ENCODE measurements at regions not wholly inside any gene's neighbourhood (a gene's known extent, or its start where the extent isn't known, plus 50 kb on each side); places are given as distances from the start of the nearest gene placed in this dataset.
A peak's percentile ranks its signal among the peaks of the same experiment; 100 is the strongest.

GRCh38 chr17:77480199-77480508 lies 339.4 kb downstream of the SEC14L1 start:
- H3K4me3 ChIP-seq (ENCODE audit: insufficient read depth, low read depth, low read length), result no peak overlapping the region
- H3K27me3 ChIP-seq (ENCODE audit: control insufficient read depth, insufficient read depth, low read length, poor library complexity, severe bottlenecking), result no peaks in the 10 kb centered on the region
- 49 to 50% methylated on average over 7 of the region's 7 CpGs for WGBS, 2 experiments
- peaks cover 11% of the 10 kb centered on the region for H3K36me3 ChIP-seq (ENCODE audit: control insufficient read depth, insufficient read depth, low read length)
- H3K4me1 ChIP-seq (ENCODE audit: control insufficient read depth, insufficient read depth, low read length), result peaks cover 46% of the 10 kb centered on the region
- no peaks in the 10 kb centered on the region for H3K9me3 ChIP-seq (ENCODE audit: control insufficient read depth, low read length)
- H3K27ac ChIP-seq (ENCODE audit: insufficient read depth, low read depth, low read length, poor library complexity, severe bottlenecking), result peak overlapping the region; percentile 78

DNA sequence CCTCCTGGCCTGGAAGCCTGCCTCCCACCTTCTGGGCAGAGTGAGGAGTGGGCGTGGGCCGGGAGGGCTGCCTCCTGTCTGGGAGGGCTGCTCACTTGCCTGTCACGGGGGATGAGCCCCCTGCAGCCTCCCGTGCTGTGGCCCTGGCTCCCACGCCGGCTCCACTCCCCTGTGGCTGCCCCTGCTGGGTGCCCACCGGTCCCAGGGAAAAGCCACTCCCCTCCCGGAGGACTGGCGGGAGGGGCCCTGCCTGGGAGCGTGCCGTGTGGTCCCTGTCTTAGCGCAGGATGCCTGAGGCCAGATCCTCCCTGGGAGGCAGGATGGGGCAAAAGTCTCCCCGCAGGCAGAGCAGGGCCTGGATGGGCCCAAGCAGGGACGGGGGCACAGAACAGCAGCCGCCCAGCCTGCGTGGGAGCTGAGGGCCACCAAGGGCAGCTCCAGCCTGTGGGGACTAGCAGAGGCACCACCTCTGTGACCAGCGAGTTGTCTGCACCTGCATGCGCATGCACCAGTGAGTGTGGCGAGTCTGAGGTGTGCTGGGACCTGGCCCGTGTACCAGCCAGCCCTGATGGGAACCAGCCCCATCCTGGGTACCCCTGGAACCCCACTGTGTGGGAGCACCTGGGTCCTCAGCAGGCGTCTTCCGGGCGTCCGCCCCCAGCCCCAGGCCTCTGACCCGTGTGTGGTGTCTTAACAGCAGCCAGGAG lies 339.9 kb downstream of the SEC14L1 start:
- WGBS, 2 experiments, result 61 to 63% methylated on average over 25 of the region's 25 CpGs
- peak overlapping the region; percentile 78 for H3K27ac ChIP-seq (ENCODE audit: insufficient read depth, low read depth, low read length, poor library complexity, severe bottlenecking)
- H3K27me3 ChIP-seq (ENCODE audit: control insufficient read depth, insufficient read depth, low read length, poor library complexity, severe bottlenecking), result no peaks in the 10 kb centered on the region
- H3K4me3 ChIP-seq (ENCODE audit: insufficient read depth, low read depth, low read length), result no peak overlapping the region
- peaks cover 11% of the 10 kb centered on the region for H3K36me3 ChIP-seq (ENCODE audit: control insufficient read depth, insufficient read depth, low read length)
- no peaks in the 10 kb centered on the region for H3K9me3 ChIP-seq (ENCODE audit: control insufficient read depth, low read length)
- peaks cover 40% of the 10 kb centered on the region for H3K4me1 ChIP-seq (ENCODE audit: control insufficient read depth, insufficient read depth, low read length)

- Histone ChIP-seq H3K4me3 (ENCODE audit: insufficient read depth, low read depth, low read length) (no peak overlapping the region), H3K36me3 (ENCODE audit: control insufficient read depth, insufficient read depth, low read length) (peaks cover 11% of the 10 kb centered on the region), H3K27ac (ENCODE audit: insufficient read depth, low read depth, low read length, poor library complexity, severe bottlenecking) (no peak overlapping the region), H3K9me3 (ENCODE audit: control insufficient read depth, low read length) (no peaks in the 10 kb centered on the region), H3K4me1 (ENCODE audit: control insufficient read depth, insufficient read depth, low read length) (peaks cover 30% of the 10 kb centered on the region), H3K27me3 (ENCODE audit: control insufficient read depth, insufficient read depth, low read length, poor library complexity, severe bottlenecking) (no peaks in the 10 kb centered on the region)
- 93 to 94% methylated on average over 35 of the region's 35 CpGs for WGBS, 2 experiments
Measured at GRCh38 chr17:77481476-77482374, 341.0 kb downstream of the SEC14L1 start.

GRCh38 chr17:77482375-77483127 lies 341.8 kb downstream of the SEC14L1 start:
- H3K4me1 ChIP-seq (ENCODE audit: control insufficient read depth, insufficient read depth, low read length), result peaks cover 22% of the 10 kb centered on the region
- WGBS, 2 experiments, result 91 to 94% methylated on average over 25 of the region's 25 CpGs
- H3K36me3 ChIP-seq (ENCODE audit: control insufficient read depth, insufficient read depth, low read length), result peaks cover 17% of the 10 kb centered on the region
- no peaks in the 10 kb centered on the region for H3K9me3 ChIP-seq (ENCODE audit: control insufficient read depth, low read length)
- H3K27me3 ChIP-seq (ENCODE audit: control insufficient read depth, insufficient read depth, low read length, poor library complexity, severe bottlenecking), result no peaks in the 10 kb centered on the region
- H3K4me3 ChIP-seq (ENCODE audit: insufficient read depth, low read depth, low read length), result no peak overlapping the region
- no peak overlapping the region for H3K27ac ChIP-seq (ENCODE audit: insufficient read depth, low read depth, low read length, poor library complexity, severe bottlenecking)

- H3K4me1 ChIP-seq (ENCODE audit: control insufficient read depth, insufficient read depth, low read length), result peaks cover 18% of the 10 kb centered on the region
- H3K36me3 ChIP-seq (ENCODE audit: control insufficient read depth, insufficient read depth, low read length), result peaks cover 23% of the 10 kb centered on the region
- 96 to 97% methylated on average over 12 of the region's 12 CpGs for WGBS, 2 experiments
- H3K4me3 ChIP-seq (ENCODE audit: insufficient read depth, low read depth, low read length), result no peak overlapping the region
- H3K27ac ChIP-seq (ENCODE audit: insufficient read depth, low read depth, low read length, poor library complexity, severe bottlenecking), result no peak overlapping the region
- H3K27me3 ChIP-seq (ENCODE audit: control insufficient read depth, insufficient read depth, low read length, poor library complexity, severe bottlenecking), result no peaks in the 10 kb centered on the region
- H3K9me3 ChIP-seq (ENCODE audit: control insufficient read depth, low read length), result no peaks in the 10 kb centered on the region
Measured at GRCh38 chr17:77483128-77483598, 342.4 kb downstream of the SEC14L1 start.

DNA sequence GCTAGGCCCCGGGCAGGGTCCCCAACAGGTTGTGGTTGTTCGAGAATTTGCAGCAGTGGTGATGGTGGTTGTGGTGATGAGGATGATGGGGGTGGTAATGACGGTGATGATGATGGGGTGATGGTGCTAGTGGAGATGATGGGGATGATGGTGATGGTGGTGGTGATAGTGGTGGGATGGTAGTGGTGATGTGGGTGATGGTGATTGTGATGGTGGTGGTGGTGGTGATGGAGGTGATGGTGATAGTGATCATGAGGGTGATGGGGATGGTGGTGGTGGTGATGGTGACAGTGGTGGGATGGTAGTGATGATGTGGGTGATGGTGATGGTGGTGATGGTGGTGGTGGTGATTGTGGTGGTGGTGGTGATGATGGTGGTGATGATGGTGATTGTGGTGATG lies 343.3 kb downstream of the SEC14L1 start:
- 94 to 97% methylated on average over 3 of the region's 3 CpGs for WGBS, 2 experiments
- peaks cover 18% of the 10 kb centered on the region for H3K4me1 ChIP-seq (ENCODE audit: control insufficient read depth, insufficient read depth, low read length)
- no peaks in the 10 kb centered on the region for H3K9me3 ChIP-seq (ENCODE audit: control insufficient read depth, low read length)
- no peaks in the 10 kb centered on the region for H3K27me3 ChIP-seq (ENCODE audit: control insufficient read depth, insufficient read depth, low read length, poor library complexity, severe bottlenecking)
- H3K36me3 ChIP-seq (ENCODE audit: control insufficient read depth, insufficient read depth, low read length), result peaks cover 32% of the 10 kb centered on the region
- no peak overlapping the region for H3K27ac ChIP-seq (ENCODE audit: insufficient read depth, low read depth, low read length, poor library complexity, severe bottlenecking)
- H3K4me3 ChIP-seq (ENCODE audit: insufficient read depth, low read depth, low read length), result no peak overlapping the region

DNA sequence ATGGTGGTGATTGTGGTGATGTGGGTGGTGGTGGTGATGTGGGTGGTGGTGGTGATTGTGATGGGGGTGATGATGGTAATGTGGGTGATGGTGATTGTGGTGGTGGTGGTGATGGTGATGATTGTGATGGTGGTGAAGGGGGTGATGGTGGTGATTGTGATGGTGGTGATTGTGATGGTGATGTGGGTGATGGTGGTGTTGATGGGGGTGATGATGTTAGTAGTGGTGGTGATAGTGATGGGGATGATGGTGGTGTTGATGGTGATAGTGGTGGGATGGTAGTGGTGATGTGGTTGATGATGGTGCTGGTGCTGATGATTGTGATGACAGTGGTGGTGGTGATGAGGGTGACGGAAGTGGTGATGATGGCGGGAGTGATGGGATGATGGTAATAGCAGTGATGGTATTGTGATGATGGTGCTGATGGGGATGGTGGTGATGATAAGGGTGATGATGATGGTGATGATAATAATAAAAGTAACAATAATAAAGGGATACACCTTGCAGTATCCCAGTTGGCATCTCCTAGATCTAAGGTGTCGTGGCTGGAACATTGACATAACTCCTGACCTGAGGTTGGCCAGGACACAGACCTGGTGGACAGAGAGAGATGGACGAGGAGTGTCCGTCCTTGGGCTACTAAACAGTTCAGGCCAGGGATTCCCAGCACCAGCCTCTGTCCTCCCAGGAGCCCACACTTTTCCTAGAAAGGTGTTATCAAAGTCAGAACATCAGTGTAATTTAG lies 344.5 kb downstream of the SEC14L1 start:
- no peak overlapping the region for H3K4me3 ChIP-seq (ENCODE audit: insufficient read depth, low read depth, low read length)
- H3K9me3 ChIP-seq (ENCODE audit: control insufficient read depth, low read length), result no peaks in the 10 kb centered on the region
- H3K27ac ChIP-seq (ENCODE audit: insufficient read depth, low read depth, low read length, poor library complexity, severe bottlenecking), result no peak overlapping the region
- peaks cover 12% of the 10 kb centered on the region for H3K4me1 ChIP-seq (ENCODE audit: control insufficient read depth, insufficient read depth, low read length)
- peaks cover 36% of the 10 kb centered on the region for H3K36me3 ChIP-seq (ENCODE audit: control insufficient read depth, insufficient read depth, low read length)
- no peaks in the 10 kb centered on the region for H3K27me3 ChIP-seq (ENCODE audit: control insufficient read depth, insufficient read depth, low read length, poor library complexity, severe bottlenecking)
- 96 to 99% methylated on average over 5 of the region's 5 CpGs for WGBS, 2 experiments

- H3K9me3 ChIP-seq (ENCODE audit: control insufficient read depth, low read length), result no peaks in the 10 kb centered on the region
- no peak overlapping the region for H3K4me3 ChIP-seq (ENCODE audit: insufficient read depth, low read depth, low read length)
- peaks cover 50% of the 10 kb centered on the region for H3K36me3 ChIP-seq (ENCODE audit: control insufficient read depth, insufficient read depth, low read length)
- H3K4me1 ChIP-seq (ENCODE audit: control insufficient read depth, insufficient read depth, low read length), result no peaks in the 10 kb centered on the region
- H3K27me3 ChIP-seq (ENCODE audit: control insufficient read depth, insufficient read depth, low read length, poor library complexity, severe bottlenecking), result no peaks in the 10 kb centered on the region
- H3K27ac ChIP-seq (ENCODE audit: insufficient read depth, low read depth, low read length, poor library complexity, severe bottlenecking), result no peak overlapping the region
- WGBS, 2 experiments, result 95 to 96% methylated on average over 17 of the region's 17 CpGs
Measured at GRCh38 chr17:77487211-77487629, 346.5 kb downstream of the SEC14L1 start.

DNA sequence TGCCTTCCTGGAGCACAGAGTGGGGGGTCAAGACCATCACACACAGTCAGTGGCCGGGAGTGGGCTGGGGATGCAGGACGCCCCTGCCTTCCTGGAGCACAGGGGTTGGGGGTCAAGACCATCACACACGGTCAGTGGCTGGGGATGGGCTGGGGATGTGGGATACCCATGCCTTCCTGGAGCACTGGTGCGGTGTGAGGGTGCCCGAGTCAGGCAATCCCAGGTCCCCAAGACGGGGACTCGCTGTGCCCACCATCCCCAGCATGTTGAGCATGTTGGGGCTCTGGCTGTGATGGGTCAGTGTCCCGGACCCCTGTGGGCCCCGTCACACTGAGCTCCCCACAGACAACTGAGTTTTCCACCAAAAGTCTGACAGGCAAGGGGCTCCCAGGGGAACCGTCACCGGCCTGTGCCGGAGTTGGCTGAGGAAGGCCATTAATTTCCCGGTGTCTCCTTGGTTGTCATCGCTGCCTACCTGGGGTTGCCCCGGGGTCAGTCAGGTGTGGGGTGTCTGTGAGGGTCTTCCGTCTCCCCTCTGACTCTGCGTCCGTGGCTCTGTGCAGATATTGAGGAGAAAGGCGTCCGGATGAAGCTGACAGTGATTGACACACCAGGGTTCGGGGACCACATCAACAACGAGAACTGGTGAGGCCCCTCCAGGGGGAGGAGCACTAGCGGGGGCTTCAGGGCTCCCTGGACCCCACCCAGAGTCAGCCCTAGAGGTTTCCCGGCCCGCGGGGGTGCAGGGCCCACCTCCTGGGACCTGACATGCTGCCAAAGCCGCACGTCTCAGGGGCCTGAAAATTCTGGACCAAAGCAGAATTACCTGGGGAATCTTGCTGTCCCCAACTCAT lies 347.1 kb downstream of the SEC14L1 start:
- no peaks in the 10 kb centered on the region for H3K4me1 ChIP-seq (ENCODE audit: control insufficient read depth, insufficient read depth, low read length)
- no peak overlapping the region for H3K27ac ChIP-seq (ENCODE audit: insufficient read depth, low read depth, low read length, poor library complexity, severe bottlenecking)
- no peak overlapping the region for H3K4me3 ChIP-seq (ENCODE audit: insufficient read depth, low read depth, low read length)
- no peaks in the 10 kb centered on the region for H3K9me3 ChIP-seq (ENCODE audit: control insufficient read depth, low read length)
- no peaks in the 10 kb centered on the region for H3K27me3 ChIP-seq (ENCODE audit: control insufficient read depth, insufficient read depth, low read length, poor library complexity, severe bottlenecking)
- H3K36me3 ChIP-seq (ENCODE audit: control insufficient read depth, insufficient read depth, low read length), result peaks cover 51% of the 10 kb centered on the region
- WGBS, 2 experiments, result 92 to 93% methylated on average over 28 of the region's 28 CpGs

Measured in ectodermal cell (in vitro differentiated cells).